ENCODE measurements at regions not wholly inside any gene's neighbourhood (a gene's known extent, or its start where the extent isn't known, plus 50 kb on each side); places are given as distances from the start of the nearest gene placed in this dataset.

DNA sequence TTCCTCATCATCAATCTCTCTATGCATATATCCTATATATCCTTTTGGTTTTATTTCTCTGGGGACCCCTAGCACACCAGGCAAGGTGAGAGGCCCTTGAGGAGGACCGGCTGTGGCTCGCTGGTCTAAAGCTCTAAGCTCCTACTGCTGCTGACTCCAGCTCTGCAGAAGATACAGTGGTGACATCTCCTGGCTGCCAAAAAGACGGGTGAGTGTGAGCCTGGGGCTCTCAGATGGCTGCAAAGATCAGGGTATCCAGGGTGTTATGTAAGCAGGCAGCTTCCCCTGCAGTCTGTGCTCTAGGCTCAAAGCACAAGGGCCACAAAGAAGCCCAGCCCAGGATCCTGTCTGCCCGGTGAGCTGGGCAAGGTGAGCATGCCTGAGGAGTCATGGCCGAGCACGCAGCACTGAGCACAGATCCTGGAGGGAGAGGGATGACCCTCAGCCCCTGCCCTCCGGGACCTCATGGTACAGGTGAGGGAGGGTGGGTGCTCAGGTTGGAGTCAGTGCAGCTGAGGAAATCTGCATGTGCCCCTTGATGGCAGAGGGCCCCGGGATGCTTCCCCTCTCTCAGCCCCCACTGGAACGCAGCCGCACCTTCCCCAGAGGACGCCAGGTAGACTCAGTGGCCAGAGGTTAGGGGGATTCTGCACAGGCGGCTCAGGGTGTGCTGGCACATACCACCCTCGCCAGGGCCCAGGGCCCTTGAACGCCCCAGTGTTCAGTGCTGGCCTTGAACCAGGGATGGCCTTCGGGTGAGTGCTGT, 95.4 kb upstream of the INSIG1 start:
- DNase-seq (ENCODE audit: low spot score): no peak

- no peak for DNase-seq (ENCODE audit: low spot score)
These were observed 94.4 kb upstream of the INSIG1 start for GRCh38 chr7:155203059-155203881.

DNA sequence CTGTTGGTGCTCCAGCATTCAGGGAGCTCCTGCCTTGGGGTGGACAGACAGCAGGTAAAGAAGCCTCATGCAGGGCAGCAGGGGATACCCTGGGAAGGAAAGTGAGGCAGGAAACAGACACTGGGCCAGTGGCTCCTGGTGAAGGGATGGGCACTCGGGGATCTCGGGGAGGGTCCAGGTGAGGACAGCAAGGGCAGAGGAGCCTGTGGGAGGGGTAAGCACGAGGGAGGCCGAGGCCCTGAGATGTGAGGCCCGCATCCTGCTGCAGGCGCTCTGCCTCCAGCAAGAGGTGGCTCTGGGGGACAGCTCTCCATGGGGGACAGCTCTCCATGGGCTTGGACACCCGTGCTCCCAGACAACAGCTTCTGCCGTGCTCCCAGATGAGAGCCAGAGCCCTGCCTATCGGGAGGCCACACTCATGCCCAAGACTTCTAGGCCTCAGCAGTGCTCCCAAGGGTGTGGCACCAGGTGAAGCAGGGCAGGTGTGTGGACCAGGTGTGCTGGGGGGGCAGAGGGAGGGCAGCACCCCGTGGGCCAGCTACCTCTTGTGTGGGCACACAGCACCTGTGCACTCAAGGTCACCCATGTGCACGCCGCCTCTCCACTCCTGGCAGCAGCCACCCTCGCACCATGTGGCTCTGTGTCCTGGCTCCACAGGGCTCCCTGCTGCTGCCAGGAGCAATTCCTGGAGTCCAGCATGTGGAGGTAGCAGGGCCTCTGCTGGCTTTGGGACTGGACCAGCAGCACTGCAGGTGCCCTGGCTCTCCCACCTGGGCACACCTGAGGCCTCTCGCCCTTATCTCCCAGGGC, 93.6 kb upstream of the INSIG1 start:
- no peak for DNase-seq (ENCODE audit: low spot score)

GRCh38 chr7:155204744-155205367, 92.8 kb upstream of the INSIG1 start:
- no peak for DNase-seq (ENCODE audit: low spot score)

DNA sequence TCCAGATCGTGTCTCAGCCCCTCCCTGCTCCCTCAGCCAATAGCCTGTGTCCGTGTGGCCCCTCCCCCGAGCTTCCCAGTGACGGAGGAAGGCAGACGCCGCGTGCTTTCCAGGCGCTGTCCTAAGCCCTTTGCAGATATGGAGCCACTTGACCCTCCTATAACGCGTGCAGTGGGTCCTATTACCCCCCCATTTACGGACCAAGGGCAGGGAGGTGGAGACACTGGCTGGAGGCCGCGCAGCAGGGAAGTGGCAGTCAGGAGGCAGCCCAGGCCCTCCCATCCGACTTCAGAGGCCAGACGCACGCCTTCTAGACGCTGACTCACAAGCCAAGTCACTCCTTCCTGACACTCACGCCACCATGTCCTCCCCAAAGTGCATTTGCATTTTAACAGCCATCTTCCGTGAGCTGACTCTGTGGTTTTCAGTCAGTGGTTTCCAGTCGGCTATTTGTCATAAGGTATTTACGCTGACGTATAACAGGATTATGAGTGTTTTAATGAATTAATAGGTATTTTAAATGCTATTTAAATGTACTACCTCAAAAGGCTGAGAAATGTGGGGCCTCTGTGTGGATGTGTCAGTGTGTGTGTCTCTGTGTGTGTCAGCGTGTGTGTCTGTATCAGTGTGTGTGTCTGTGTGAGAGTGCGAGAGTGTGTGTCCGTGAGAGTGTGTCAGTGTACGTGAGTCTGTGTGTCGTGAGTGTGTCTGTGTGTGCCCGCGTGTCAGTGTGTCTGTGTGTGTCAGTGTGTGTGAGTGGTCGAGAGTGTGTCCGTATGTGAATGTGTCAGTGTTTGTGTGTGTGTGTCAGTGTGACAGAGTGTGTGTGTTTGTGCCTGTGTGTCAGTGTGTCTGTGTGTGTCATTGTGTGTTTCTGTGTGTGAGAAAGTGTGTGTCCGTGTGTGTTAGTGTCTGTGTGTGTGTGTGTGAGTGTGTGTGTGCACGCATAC, 92.0 kb upstream of the INSIG1 start:
- peak; percentile 90 for DNase-seq (ENCODE audit: low spot score)

GRCh38 chr7:155206318-155207020, 91.2 kb upstream of the INSIG1 start:
- no peak for DNase-seq (ENCODE audit: low spot score)

DNA sequence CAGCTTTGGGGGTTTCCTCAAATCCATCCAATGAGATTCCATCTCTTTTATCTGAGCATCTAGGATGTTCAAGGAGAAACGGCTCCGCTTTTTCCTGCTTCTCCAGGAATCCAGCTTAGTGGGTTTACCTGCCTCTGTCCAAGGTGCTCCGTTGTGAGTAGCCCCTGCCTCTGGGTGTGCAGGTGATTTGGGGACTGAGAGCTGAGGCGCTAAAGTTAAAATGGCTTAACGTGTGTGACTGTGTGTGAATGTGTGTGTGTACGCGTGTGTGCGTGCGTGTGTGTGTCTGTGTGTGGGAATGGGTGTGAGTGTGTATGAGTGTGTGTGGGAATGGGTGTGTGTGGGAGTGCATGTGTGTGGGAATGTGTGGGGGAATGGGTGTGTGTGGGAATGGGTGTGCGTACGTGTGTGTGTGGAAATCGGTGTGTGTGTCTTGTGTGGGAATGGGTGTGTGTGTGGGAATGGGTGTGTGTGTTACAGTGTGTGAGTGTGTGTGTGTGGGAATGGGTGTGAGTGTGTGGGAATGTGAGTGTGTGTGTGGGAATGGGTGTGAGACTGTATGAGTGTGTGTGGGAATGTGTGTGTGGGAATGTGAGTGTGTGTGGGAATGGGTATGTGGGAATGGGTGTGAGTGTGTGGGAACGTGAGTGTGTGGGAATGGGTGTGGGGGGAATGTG, 90.2 kb upstream of the INSIG1 start:
- no peak for DNase-seq (ENCODE audit: low spot score)

- DNase-seq (ENCODE audit: low spot score): no peak
These were observed 88.8 kb upstream of the INSIG1 start for GRCh38 chr7:155208681-155209477.

- no peak for DNase-seq (ENCODE audit: low spot score)
These were observed 88.0 kb upstream of the INSIG1 start for GRCh38 chr7:155209478-155210319.

- DNase-seq (ENCODE audit: low spot score): no peak
These were observed 87.3 kb upstream of the INSIG1 start for GRCh38 chr7:155210356-155210755.

GRCh38 chr7:155211173-155211572, 86.5 kb upstream of the INSIG1 start:
- DNase-seq (ENCODE audit: low spot score): no peak

DNA sequence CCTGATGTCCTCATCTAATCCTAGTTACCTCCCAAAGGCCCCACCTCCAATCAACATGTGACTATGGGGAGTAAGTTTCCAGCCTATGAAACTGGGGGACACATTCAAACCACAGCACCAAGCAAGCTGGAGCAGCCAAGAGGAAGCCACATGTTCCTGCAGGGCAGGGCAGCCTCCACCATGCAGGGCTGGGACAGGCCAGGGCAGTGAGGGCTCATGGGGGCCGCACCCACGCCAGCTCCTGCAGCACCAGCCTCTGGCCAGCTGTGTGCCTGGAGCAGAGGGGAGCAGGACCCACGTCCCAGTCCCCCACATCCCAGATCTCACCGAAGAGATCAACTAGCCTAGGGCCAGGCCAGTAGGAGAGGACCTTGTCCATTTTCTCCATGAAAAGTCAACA, 85.9 kb upstream of the INSIG1 start:
- no peak for DNase-seq (ENCODE audit: low spot score)

- no peak for DNase-seq (ENCODE audit: low spot score)
These were observed 85.2 kb upstream of the INSIG1 start for GRCh38 chr7:155212301-155213015.

- peak; percentile 55 for DNase-seq (ENCODE audit: low spot score)
These were observed 84.3 kb upstream of the INSIG1 start for GRCh38 chr7:155213385-155213784.

DNA sequence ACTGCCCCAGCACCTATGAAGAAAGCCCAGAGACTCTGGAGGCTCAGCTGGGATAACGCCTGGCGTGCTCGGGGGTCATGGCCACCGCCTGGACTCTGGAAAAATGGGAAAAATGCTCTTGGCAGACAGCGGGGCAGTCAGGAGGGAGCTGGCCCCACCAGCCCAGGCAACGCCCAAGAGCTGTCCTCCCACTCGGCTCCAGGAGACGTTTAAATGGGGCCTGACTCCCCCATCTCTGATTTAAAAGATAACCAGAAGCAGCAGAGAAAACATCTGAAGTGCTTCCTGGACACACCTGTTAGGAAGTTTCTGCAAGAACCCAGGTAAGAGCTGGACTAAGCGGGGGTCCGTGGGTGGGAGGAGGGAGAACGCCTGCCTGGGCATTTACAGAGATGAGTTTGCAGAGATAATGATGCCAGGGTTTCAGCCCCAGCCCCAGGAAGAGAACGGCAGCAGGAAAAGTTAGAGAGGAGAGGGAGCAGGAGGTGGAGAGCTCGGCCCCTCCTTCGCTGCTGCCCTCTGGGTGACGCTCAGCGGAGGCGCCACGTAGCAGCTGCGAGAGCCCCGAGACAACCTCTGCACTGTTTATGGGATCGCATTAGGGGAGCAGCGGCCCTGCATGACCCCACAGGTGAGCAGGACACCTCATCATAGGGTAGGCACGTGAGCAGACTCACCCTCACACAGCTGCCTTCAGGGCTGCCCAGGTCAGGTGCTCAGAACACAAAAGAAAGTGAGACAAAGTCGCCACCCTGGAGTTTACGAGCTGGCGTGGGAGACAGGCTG, 83.5 kb upstream of the INSIG1 start:
- DNase-seq (ENCODE audit: low spot score): no peak

DNA sequence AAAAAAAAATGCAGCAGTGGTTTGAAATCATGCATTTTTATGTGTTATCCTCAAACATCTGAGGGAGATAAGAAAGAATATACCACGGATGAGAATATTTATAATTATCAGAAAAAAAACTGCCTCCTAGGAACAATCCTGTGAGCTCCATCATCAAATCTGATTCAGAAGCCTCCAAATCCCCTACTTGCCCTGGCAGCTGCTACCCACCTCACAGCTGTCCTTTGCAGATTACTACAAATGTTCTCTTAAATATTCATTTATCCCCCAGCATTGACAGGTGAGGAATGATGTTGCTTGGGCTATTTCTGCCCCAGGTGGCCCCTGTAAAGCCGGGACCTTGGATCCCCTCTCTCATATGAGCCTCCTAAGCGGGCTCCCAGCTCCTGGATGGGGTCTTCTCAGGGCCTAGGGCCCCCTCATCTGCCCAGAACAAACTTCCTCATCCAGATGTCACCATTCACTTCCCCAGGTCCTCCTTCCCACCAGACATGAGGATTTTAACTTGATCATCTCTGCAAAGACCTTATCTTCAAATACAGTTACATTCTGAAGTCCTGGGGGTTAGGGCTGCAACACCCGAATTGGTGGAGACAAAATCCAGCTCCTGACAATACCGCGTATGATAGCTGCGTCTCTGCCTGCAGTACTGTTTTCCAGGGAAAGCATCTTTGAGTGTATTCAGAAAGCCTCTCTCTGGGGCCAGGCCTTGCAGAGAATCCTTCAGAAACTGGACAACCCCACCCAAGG, 81.9 kb upstream of the INSIG1 start:
- no peak for DNase-seq (ENCODE audit: low spot score)
